ENCODE measurements at regions not wholly inside any gene's neighbourhood (a gene's known extent, or its start where the extent isn't known, plus 50 kb on each side); places are given as distances from the start of the nearest gene placed in this dataset.

DNA sequence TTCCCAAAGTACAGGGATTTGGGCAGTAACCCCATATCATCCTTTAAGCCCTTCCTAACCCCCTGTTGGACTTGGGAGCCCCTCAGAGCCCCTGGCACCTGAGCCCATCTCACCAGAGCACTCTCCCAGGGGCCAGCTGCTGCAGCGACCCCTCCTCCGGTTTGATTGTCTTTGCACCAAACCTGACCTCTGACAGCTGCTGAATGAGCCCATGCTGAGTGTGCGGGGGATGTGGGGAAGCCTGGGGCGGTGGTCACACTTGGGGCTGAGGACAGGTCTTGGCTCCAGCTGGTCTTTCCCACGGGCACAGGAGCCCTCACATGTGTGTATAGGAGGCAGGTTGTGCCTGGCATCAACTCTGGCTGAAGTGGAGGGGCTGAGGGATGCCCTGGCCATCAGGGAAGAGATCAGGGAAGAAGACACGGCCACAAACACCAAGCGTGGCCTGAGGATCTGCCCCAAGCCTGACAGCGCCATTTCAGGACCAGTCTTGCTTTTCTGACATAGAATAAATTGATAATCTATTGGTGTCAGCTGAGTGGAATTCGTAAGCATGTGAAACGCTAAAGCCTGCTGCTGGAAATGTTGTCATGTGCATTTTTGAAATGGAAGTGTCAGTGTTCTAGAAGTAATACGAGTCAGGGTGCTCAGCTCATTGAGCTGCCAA is 102.4 kb downstream of the ACKR3 start:
- FAIRE-seq (no peak), DNase-seq (ENCODE audit: extremely low spot score, insufficient read length, low read depth) (no peak)

DNA sequence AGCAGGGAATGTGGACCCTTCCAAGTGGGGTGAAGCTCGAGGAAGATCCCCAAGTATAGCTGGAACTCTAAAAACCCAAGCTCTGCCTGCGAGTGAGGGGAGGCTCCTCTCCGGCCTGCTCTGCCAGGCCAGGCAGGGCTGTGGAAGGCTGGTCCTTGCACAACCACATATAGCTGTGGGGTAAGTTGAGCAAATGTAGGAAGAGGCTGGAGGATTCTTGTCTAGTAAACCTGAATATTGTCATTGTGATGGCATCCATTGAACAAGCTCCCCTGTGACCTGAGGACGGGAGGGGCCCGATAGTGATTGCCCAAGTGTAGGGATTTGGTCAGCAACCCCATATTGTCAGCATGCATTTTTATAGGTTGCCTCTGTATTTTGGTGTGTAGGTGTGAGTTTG is 103.0 kb downstream of the ACKR3 start:
- DNase-seq (ENCODE audit: extremely low spot score, insufficient read length, low read depth) (no peak), FAIRE-seq (no peak)

DNA sequence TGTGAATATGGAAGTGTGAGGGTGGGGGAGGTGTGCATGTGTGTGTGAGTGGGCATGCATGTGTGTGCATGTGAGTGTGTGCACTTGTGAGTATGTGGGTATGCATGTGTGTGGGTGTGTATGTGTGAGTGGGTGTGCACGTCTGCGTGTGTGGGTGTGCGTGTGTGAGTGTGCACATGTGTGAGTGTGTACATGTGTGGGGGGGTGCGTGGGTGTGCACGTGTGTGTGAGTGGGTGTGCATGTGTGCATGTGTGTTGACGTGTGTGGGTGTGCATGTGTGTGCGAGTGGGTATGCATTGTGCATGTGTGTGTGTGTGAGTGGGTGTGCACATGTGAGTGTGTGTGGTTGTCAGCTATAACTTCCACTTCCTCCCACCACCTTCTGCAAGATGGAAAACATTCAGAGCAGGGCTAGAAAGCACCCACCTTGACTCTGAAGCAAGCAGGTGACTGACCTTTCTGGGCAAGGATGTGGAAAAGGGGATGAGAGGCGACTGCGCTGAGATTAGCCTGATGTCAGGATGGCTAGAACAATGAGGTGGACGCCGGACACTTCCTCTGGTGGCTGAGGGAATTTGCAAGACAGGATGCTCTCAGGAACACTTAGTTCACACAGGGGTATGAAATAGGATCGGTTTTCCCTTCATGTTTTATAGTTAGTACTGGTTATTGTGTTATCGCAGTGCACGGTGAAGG is 103.6 kb downstream of the ACKR3 start:
- DNase-seq (ENCODE audit: extremely low spot score, insufficient read length, low read depth) (no peak), FAIRE-seq (no peak)

DNA sequence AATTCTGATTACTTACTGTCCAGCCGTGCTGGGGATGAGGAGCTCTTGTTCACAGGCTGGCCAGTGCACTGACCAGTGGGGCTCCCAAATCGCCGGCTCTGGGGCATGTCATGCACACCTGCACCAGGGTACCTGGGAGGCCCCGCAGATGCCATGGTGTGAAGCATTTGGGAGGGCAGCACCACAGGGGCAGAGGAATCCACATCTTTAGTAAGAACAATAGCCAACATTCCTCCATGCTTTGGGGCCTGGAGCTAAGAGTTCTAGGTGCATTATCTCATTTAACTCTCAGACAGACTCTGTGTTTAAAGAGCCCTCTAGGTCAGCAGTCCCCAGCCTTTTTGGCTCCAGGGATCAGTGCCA is 104.2 kb downstream of the ACKR3 start:
- FAIRE-seq = no peak

DNA sequence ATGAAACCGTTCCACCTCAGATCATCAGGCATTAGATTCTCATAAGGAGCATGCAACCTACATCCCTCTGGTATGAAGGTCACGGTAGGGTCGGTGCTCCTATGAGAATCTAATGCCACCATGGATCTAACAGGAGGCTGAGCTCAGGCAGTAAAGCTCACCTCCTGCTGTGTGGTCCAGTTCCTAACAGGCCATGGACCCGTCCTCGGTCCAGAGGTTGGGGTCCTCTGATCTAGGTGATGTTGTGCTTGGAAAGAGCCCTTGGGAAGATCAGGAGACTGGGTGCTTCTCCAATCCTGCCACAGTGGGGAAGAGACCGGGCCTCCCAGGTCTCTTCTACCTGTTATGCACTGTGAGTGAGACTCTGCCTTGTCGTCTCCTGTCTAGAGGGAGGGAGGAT is 104.6 kb downstream of the ACKR3 start:
- no peak for FAIRE-seq
- DNase-seq (ENCODE audit: extremely low spot score, insufficient read length, low read depth) = no peak

More for the DNA sequence above, 104.2 kb downstream of the ACKR3 start:
- DNase-seq (ENCODE audit: extremely low spot score, insufficient read length, low read depth) = no peak

DNA sequence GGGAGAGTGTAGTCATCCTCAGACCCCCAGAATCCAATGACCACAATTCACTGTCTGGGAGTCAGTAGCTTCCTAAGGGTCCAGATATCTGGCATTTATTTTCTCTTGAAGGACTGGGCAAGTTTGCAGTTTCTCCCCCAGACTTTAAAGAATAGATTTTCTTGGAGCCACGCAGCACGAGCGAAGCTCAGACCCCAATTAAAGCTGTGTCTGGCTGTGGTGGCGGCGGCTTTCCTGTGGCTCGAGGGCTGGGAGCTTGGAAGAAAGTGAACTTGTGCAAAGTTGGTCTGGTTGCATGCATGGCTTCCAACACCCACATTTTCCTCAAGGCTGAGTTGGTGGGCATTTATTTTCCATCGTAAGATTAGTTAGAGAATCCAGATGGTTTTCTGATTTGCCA is 105.0 kb downstream of the ACKR3 start:
- DNase-seq (ENCODE audit: extremely low spot score, insufficient read length, low read depth) (no peak), FAIRE-seq (no peak)

DNA sequence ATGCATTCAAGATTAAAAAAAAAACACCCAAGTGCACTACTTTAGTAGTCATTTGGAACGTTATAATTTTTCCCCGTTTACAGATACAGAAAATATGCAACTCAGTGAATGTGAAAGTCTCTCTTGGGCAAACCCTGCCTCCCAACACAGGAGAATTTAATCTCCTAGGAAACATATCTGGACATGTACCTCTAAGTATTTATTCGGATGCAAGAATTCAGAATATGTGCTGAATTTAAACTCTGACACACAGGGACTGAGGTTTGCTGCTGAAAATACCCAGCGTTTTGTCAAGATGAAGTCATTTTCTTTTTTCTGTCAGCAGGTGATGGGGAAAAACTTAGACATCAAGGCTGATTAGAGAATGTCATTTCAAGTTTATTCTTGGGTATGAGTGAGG is 105.4 kb downstream of the ACKR3 start:
- FAIRE-seq (no peak), DNase-seq (ENCODE audit: extremely low spot score, insufficient read length, low read depth) (no peak)

GRCh38 chr2:236675526-236675925 is 105.9 kb downstream of the ACKR3 start:
- FAIRE-seq (no peak), DNase-seq (ENCODE audit: extremely low spot score, insufficient read length, low read depth) (no peak)

DNA sequence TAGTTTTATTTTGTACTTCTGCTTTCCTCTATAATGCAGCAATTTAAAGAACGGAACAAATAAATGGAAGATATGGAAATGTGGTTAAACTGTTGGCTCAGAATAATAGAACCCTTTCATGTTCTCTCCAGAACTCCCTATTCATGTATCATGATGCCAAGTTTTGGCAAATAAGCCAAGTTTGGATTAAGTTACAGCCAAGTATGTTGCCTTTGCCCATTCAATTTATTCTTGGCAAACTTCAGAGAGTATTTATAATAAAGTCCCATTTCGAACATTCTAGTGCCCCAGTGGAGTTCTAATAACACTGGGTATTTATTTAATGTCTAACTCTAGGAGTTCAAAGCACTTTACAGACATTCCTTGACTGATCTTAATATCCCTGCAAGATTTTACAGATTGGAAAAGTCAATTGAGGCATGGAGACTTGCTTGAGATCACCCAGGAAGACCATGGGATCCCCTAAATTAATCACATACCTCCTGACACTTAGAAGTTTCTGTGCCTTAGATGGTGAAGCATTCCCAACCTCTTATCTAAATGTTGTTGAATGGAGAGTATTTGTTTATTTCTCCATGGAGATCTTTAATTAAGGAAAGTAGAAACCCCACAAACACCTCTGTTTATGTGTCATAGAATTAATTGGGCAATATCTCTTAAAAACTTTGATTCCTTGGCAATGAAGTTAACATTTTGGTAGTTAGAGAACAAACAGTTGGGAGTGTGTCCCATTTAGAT is 106.7 kb downstream of the ACKR3 start:
- FAIRE-seq (no peak), DNase-seq (ENCODE audit: extremely low spot score, insufficient read length, low read depth) (no peak)

- DNase-seq (ENCODE audit: extremely low spot score, insufficient read length, low read depth) (no peak), FAIRE-seq (no peak)
Measured at GRCh38 chr2:236677368-236677767, 107.7 kb downstream of the ACKR3 start.

DNA sequence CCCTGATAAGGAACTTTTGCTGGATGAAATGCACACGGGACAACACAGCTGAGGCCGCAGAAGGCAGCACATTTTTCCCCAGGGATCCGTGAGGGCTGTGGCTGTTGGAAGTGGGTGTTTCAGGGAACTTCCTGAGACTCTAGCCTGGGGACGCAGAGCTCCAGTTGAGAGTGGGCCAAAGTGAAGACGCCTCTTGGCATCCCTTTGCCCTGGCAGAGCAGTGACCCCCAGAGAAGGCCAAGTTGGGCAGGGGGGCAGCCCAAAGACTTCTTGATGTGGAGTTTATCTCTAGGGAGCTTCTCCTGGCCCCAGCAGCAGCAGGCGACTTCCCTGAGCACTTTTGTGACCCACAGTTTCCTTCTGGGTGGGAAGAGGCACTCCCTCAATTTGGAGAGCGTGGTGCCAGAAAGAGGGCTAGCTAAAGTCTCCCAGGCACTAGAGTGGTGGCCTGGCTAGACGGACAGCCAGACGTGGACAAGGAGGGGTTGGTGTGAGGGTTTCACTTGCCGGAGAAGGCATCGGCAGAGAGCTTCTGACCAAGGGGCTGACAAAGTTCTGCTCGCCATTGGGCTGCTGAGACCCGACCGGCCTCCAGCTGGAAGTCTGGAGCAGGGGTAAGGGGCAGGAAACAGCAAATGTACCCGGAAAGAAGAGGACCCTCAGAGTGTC is 108.8 kb downstream of the ACKR3 start:
- no peak for FAIRE-seq
- DNase-seq (ENCODE audit: extremely low spot score, insufficient read length, low read depth) = no peak

DNA sequence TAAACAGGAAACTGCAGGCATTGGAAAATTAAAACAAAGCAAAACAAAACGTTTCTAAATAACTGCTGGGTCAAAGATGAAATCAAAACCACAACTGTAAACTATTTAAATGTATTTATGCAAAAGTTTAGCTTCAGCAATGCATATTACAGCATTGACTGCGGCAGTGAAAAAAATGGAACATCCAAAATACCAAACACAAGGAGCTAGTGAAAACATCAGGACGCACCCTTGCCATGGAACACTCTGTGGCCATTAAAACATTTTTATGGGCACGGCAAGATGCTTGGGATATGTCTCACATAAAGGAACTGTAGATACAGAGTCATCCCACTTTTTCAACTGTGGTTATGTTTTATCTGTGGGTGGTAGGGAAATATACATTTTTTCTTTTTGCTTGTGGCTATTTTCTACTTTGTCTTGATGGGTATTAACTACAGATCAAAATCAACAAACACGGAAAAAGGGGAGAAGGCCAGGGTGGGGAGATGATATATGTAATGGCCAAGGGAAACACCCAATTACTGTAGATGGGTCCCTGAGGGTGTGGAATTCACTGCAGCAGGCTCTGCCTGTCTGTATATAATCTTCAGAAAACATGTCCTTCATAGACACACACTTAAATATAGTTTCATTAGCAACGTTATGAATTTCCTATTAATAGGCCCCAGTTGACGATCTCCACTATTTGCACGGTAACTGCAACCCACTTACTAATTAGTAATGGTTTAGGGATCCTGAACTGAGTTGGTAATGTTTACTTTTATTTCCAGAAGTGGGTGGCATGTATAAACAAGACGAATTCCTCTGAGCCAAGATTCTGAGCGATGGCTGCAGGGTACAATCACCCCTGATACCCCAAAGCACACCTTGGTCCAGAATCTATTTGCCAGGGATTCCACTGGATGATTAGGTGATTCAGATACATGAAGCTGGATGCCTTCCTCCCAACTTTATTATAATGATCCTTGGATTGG is 110.5 kb downstream of the ACKR3 start:
- DNase-seq (ENCODE audit: extremely low spot score, insufficient read length, low read depth) = no peak
- FAIRE-seq = no peak

GRCh38 chr2:236682651-236683422 is 113.2 kb downstream of the ACKR3 start:
- no peak for DNase-seq (ENCODE audit: extremely low spot score, insufficient read length, low read depth)
- no peak for FAIRE-seq

GRCh38 chr2:236684504-236685256 is 115.1 kb downstream of the ACKR3 start:
- FAIRE-seq (no peak), DNase-seq (ENCODE audit: extremely low spot score, insufficient read length, low read depth) (no peak)

DNA sequence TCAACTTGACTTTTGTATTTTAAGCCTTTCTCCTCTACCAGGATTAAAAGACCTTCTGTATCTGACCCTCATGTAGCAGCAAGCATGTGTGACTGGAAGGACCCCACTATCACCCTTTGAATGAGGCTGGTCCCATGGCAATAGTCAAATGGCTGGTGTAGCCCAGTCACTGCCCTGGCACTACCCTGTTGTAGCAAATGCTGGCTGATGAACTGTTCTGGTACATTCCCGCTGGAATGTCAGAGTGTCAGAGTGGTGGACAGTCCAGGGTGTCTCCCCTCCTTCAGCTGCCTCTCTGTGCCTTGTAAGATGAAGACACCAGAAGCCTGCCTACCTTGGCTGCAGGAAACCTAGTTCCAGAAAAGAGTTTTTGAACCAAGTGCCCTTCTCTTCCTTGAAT is 115.7 kb downstream of the ACKR3 start:
- DNase-seq (ENCODE audit: extremely low spot score, insufficient read length, low read depth) (no peak), FAIRE-seq (no peak)

- FAIRE-seq = no peak
- DNase-seq (ENCODE audit: extremely low spot score, insufficient read length, low read depth) = no peak
Measured at GRCh38 chr2:236685979-236686520, 116.4 kb downstream of the ACKR3 start.

DNA sequence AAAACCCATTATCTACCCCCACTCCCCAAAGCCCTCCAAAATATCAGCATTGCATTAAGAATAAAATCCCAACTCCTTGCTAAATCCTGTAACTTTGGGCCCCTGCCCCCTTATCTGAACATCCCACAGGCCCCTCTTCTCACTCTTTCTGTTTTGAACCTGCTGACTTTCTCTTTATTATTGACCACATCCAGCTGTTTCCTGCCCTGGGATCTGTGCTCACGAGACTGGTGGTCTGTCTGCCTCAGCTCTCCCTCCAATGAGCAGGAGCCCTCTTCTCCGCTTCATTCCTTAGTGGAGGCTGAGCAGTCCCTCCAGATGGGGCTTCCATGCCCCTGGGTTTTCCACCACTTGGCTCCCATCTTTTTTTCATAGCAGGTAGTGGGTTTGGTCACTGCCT is 116.9 kb downstream of the ACKR3 start:
- no peak for DNase-seq (ENCODE audit: extremely low spot score, insufficient read length, low read depth)
- no peak for FAIRE-seq

All from GM18507 (cell line).